Mucosa of stomach (tissue), 1 donor: ENCODE measurements at regions not wholly inside any gene's neighbourhood (a gene's known extent, or its start where the extent isn't known, plus 50 kb on each side); places are given as distances from the start of the nearest gene placed in this dataset.

ENCODE experiments used
- H3K27me3 ChIP-seq: one replicate; pipeline ENCODE4 v1.7.0; 2013; ENCODE audit warnings: mild to moderate bottlenecking, low read length; ENCODE audit not compliant: control insufficient read depth, insufficient read depth
- H3K36me3 ChIP-seq: one replicate; pipeline ENCODE4 v1.7.0; 2013; ENCODE audit warnings: low read length; ENCODE audit not compliant: control insufficient read depth, insufficient read depth
- H3K4me1 ChIP-seq: one replicate; pipeline ENCODE4 v1.7.0; 2013; ENCODE audit warnings: mild to moderate bottlenecking, low read length; ENCODE audit not compliant: control insufficient read depth, insufficient read depth
- H3K4me3 ChIP-seq: one replicate; pipeline ENCODE4 v1.7.0; 2013; ENCODE audit warnings: low read length
- H3K9ac ChIP-seq: one replicate; pipeline ENCODE4 v1.7.0; 2013; ENCODE audit warnings: mild to moderate bottlenecking, low read length, moderate library complexity
- H3K9me3 ChIP-seq: one replicate; pipeline ENCODE4 v1.7.0; 2013; ENCODE audit warnings: mild to moderate bottlenecking, low read length, moderate library complexity; ENCODE audit not compliant: control insufficient read depth
- donor health status: Pancreatic carcinoma.

DNA sequence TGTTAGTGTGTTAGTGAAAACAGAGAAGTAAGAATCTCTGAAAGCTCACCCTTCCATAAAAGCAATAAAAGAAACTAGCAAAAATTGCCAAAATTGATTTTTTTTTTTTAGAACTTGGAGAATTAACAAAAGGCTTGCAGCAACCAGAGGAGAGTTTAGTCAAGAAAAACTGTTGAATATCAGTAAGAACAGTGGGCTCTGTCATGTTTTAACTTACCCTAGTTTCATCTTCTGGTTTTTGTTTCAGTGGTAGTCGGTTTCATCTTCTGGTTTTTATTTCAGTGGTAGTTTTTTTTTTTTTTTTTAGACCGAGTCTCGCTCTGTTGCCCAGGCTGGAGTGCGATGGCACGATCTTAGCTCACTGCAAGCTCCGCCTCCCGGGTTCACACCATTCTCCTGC lies 580.9 kb downstream of the NYAP2 start:
- H3K27me3 ChIP-seq: no peaks in the 10 kb centered on the region
- H3K9me3 ChIP-seq: no peaks in the 10 kb centered on the region
- H3K9ac ChIP-seq: no peak overlapping the region
- H3K36me3 ChIP-seq: no peaks in the 10 kb centered on the region
- no peaks in the 10 kb centered on the region for H3K4me1 ChIP-seq
- no peak overlapping the region for H3K4me3 ChIP-seq

DNA sequence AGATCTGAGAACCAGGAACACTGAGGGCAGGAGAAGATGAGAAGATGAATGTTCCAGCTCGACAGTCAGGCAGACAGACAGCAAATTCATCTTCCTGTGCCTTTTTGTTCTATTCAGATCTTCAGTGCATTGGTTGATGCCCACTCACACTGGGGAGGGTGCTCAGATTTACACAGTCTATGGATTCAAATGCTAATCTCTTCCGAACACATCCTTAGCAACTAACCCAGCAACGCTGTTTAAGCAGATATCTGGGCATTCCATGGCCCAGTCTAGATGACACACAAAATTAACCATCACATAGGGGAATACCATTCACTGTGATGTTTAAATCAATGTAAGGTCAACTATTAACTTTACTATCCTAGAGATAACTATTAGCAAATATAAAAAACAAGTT lies 571.9 kb downstream of the NYAP2 start:
- Histone ChIP-seq H3K9me3 (no peaks in the 10 kb centered on the region), H3K27me3 (no peaks in the 10 kb centered on the region), H3K4me3 (no peak overlapping the region), H3K36me3 (no peaks in the 10 kb centered on the region), H3K9ac (no peak overlapping the region), H3K4me1 (no peaks in the 10 kb centered on the region)

DNA sequence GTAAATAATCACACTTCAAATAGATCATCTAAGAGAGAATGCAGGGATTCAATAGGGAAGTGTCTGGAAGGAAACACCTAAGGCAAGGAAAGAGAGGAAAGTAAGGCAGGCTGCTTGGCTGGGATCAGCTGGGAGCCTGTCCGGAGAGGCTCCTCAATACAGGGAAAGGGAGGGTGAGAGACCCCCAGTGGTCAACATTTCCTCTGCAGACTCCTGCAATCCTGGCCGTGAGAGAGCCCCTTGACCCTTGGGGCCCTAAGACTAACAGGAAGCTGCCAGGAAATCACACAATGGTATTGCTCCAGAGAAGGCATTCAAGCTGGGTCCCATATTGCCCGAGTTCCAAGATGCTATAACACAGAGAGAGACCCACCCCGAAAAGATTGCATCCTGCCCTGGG lies 549.4 kb downstream of the NYAP2 start:
- Histone ChIP-seq H3K27me3 (no peaks in the 10 kb centered on the region), H3K36me3 (no peaks in the 10 kb centered on the region), H3K4me3 (no peak overlapping the region), H3K9ac (no peak overlapping the region), H3K4me1 (no peaks in the 10 kb centered on the region), H3K9me3 (no peaks in the 10 kb centered on the region)

DNA sequence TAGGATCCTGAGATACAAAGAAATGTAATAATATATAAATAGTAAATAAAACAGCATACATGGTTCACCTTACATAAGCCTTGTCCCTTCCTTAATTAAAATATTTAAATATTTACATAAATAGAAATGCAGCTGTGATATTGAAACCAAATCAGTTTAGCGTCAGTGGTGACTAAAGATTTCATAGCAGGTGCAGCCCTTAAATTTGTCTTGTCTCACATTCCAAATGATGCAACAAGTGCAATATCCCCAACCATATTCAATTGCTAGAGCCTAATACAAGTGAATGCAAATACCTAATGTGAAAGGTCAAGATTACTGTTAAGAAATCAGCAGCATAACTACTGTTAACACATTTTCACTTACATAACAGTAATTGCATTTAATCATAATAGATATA lies 539.5 kb downstream of the NYAP2 start:
- Histone ChIP-seq H3K9ac (no peak overlapping the region), H3K9me3 (no peaks in the 10 kb centered on the region), H3K36me3 (no peaks in the 10 kb centered on the region), H3K27me3 (no peaks in the 10 kb centered on the region), H3K4me3 (no peak overlapping the region), H3K4me1 (no peaks in the 10 kb centered on the region)

DNA sequence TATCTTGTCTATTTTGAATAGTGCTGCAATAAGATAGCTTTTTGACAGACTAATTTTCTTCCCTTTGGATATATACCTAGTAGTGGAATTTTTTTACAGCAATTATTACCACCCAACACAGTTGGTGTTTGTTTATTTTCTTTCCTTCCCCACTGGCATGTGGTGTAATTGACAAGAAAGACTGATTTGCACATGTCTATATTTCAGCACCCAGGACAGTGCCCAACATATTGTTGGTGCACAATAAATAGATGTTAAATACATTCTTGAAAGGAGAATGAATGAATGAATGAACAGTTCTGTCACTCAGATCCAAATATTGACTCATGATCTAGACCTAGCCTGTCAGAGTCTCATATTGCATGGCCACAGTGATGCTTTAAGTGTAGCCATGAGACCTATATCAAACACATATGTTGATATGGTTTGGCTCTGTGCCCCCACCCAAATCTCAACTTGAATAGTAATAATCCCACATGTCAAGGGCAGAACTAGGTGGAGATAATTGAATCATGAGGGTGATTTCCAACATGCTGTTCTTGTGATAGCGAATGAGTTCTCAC lies 538.2 kb downstream of the NYAP2 start:
- Histone ChIP-seq H3K36me3 (no peaks in the 10 kb centered on the region), H3K9me3 (no peaks in the 10 kb centered on the region), H3K9ac (no peak overlapping the region), H3K27me3 (no peaks in the 10 kb centered on the region), H3K4me1 (no peaks in the 10 kb centered on the region), H3K4me3 (no peak overlapping the region)

DNA sequence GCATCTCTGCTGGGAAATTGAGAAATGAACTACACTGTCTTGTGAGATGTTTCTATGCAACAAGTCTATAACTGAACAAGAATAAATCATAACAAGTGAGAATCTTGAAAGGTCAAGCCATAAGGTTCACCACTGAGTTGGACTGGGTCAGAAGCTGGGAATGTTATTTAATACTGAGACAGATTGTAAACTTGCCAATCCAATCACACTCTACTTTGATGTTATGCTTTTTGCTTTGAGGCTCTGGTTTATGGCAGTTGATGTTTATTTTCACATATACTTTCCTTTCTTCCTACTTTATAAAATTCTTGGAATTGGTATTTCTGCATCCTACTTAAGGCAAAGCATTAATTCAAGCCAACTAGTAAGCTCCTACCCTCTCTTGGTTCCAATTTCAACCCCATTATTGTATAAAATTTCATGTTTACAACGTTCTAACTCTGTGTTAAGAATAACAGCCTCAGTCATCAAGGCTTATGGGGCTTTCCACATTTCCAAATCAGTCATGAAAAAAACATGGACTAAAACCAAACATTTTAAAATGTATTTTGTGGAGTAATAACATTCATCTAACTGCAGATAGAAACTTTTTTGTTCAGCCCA lies 533.4 kb downstream of the NYAP2 start:
- Histone ChIP-seq H3K9ac (no peak overlapping the region), H3K4me3 (no peak overlapping the region), H3K27me3 (no peaks in the 10 kb centered on the region), H3K36me3 (no peaks in the 10 kb centered on the region), H3K9me3 (no peaks in the 10 kb centered on the region), H3K4me1 (no peaks in the 10 kb centered on the region)

DNA sequence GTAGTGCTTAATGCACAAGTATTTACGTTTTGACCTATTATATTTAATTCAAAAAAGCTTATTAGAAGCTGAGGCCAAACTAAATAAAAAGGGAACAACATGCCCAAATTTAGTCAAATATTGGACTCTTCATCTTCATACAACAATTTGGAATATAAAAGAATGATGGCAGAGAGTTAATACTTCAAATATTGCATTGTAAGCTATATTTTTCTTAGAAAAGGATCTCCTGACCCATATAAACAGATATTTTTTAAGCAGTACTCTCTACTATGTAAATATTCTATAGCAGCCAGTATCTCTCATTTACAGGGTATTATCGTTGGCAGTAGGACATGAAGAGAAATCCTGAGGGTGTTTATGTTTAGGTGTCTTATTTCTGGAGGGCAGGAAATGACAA lies 531.2 kb downstream of the NYAP2 start:
- Histone ChIP-seq H3K27me3 (no peaks in the 10 kb centered on the region), H3K4me3 (no peak overlapping the region), H3K9ac (no peak overlapping the region), H3K9me3 (no peaks in the 10 kb centered on the region), H3K4me1 (no peaks in the 10 kb centered on the region), H3K36me3 (no peaks in the 10 kb centered on the region)

DNA sequence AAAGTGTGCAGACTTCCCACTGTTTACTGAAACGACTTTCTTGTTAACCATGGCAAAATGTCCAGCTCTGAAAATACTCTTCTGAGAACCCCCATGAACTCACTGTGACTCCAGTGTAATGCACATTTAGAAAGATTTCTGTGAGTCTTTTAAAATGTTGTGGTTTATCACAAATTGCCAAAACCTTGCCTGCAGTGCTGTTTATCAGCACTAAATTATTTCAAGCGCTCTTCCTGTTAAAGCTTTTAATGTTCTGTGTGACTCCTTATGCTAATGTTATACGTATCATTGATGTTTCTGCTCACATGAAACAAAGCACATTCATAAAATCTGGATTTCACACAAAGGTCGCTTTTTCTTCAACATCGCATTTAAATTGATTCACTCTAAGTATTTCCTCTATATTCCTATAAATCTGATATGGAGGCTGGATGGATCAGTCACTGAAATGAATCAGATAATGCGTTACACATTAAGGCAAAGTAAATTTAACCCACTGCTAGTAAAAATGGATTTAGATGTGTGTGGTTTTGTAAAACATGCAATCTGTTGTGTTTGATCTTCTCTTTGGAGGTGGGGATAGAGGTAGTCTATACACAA lies 521.2 kb downstream of the NYAP2 start:
- no peaks in the 10 kb centered on the region for H3K27me3 ChIP-seq
- no peak overlapping the region for H3K9ac ChIP-seq
- no peak overlapping the region for H3K4me3 ChIP-seq
- no peaks in the 10 kb centered on the region for H3K9me3 ChIP-seq
- no peaks in the 10 kb centered on the region for H3K4me1 ChIP-seq
- H3K36me3 ChIP-seq: no peaks in the 10 kb centered on the region

DNA sequence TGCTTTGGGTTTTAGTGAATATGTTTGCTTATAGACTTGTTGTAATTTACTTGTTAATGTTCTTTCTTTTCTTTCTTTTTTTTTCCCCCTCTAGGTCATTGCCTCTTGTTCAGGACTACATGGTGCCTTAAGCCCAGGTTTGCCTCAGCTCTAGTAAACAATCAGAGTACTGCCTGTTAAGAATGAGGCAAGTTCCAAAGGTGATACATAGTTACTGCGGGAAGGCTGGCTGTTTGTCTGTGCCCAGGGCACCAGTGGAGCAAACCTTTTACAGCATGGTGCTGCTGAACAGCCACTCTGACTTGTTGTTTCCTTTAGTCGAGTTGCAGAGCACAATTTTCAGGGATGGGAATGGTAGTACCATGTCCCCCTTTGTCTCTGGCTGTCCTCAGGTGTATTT lies 517.2 kb downstream of the NYAP2 start:
- no peaks in the 10 kb centered on the region for H3K27me3 ChIP-seq
- no peaks in the 10 kb centered on the region for H3K36me3 ChIP-seq
- H3K9me3 ChIP-seq: no peaks in the 10 kb centered on the region
- no peak overlapping the region for H3K9ac ChIP-seq
- no peak overlapping the region for H3K4me3 ChIP-seq
- no peaks in the 10 kb centered on the region for H3K4me1 ChIP-seq

DNA sequence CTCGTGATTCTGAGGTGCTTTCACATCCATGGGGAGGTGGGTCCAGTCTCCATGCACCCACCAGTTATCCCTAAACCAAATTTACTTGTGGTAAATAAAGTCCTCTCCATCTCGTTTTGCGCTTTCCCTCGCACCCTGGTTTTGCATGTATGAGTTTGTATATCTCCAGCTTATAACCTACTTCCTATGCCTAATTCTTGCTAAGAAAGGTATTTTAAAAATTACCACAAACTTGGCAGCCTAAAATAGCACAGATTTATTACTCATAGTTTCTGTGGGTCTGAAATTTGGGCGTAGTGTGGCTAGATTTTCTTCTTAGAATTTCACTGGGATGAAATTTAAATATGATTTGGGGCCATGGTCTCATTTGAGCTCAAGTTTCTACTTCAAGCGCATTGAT lies 511.5 kb downstream of the NYAP2 start:
- Histone ChIP-seq H3K27me3 (no peaks in the 10 kb centered on the region), H3K9ac (no peak overlapping the region), H3K36me3 (no peaks in the 10 kb centered on the region), H3K4me3 (no peak overlapping the region), H3K4me1 (no peaks in the 10 kb centered on the region), H3K9me3 (no peaks in the 10 kb centered on the region)

DNA sequence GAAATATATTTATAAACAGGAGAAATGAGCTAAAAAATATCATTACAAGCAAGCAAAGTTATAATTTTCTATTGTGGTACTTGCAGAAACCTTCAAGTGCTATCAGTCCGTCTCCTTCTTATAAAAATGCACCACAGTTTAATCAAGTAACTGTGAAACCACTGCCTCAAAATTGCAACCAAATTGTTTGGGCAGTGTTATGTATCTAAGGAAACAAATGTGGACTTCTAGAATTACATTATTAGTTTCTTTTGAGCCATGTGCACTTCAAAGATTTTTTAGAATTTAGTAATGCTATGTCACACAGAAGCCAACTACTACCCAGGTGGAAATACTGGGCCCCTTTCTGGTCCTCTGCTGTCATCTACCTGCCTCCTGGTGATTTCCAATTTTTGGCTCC lies 495.6 kb downstream of the NYAP2 start:
- Histone ChIP-seq H3K27me3 (no peaks in the 10 kb centered on the region), H3K36me3 (no peaks in the 10 kb centered on the region), H3K9me3 (no peaks in the 10 kb centered on the region), H3K4me3 (no peak overlapping the region), H3K4me1 (no peaks in the 10 kb centered on the region), H3K9ac (no peak overlapping the region)

DNA sequence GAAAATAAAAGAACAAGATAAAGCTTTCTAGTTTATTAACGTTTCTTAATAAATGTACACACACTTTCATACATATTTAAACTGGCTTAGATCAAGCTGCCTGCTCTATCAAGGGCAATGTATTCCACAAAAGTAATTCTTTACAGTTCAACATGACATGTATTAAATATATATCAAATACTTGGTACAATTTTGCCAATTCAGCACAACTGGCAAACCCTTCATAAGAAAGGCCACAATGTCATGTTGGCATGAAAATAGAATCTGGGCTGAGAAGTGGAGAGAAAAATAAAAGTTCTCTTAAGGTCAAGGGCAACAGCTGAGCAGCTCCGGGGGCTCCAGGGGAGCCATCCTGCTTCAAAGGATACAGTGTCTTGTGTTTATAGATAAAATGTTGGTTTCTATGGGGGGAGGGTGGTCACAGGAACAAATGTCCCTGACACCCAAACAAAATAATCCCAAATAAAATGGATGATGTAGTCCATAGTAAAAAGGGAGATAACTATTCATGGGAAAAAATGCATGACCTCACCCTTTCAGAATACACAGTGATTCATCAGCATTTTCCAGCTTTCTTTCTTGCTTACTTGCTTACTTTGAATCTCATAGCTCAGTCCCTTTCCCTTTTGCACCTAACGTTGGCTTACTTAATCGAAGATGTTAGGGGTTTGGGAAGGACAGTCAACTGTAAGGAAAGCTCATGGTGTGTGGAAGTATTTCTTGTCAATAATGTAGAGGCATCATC lies 494.9 kb downstream of the NYAP2 start:
- no peak overlapping the region for H3K4me3 ChIP-seq
- no peaks in the 10 kb centered on the region for H3K9me3 ChIP-seq
- H3K4me1 ChIP-seq: no peaks in the 10 kb centered on the region
- no peaks in the 10 kb centered on the region for H3K27me3 ChIP-seq
- no peaks in the 10 kb centered on the region for H3K36me3 ChIP-seq
- H3K9ac ChIP-seq: no peak overlapping the region
